RWPE1 (cell line): ENCODE measurements at regions not wholly inside any gene's neighbourhood (a gene's known extent, or its start where the extent isn't known, plus 50 kb on each side); places are given as distances from the start of the nearest gene placed in this dataset.

ENCODE experiments used
- CTCF ChIA-PET: fragments of 350-600 bp; sonication (Branson Sonifier 250); formaldehyde crosslinking; extraction: SDS; loops from one replicate; lab custom pipeline; 2021; lab: Yijun Ruan, JAX
- POLR2A ChIA-PET: fragments of 400-600 bp; formaldehyde crosslinking; extraction: SDS; loops from one replicate; lab custom pipeline; 2020; ENCODE audit warnings: antibody characterized with exemption; ENCODE audit not compliant: low non-redundant PET; lab: Yijun Ruan, JAX
- DNase-seq: peaks from one replicate; pipeline ENCODE4 v3.0.0; 2012; ENCODE audit warnings: low spot score
- H3K27ac ChIP-seq: fragments of 450-650 bp; 2 replicates; pipeline ENCODE4 v1.5.1; 2017
- TF ChIP-seq, protein P1 (sequence below): fragments of 450-650 bp; conservative IDR thresholded peaks from 2 replicates; pipeline ENCODE4 v1.5.1; 2017; ENCODE audit warnings: low read depth, mild to moderate bottlenecking

DNA sequence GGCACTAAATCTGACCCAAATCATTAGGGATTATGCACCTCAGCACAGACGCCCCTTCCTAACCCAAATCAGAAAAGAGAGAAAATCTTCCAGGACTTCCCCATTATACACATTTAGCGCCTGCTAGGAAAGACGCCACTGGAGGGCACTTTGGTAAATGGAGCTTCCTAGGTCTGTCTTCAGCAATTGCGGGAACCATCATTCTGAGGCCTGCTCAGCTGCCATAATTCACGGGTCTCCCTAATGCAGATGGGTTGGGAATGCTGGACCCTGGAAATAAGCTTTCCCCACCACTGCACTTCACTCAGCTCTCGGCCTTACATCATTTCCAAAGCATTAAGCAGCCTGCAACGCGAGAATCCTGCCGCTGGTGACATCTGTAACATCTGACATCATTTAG, 86.2 kb upstream of the OPCML start:
- TF ChIP-seq, protein P1, sequence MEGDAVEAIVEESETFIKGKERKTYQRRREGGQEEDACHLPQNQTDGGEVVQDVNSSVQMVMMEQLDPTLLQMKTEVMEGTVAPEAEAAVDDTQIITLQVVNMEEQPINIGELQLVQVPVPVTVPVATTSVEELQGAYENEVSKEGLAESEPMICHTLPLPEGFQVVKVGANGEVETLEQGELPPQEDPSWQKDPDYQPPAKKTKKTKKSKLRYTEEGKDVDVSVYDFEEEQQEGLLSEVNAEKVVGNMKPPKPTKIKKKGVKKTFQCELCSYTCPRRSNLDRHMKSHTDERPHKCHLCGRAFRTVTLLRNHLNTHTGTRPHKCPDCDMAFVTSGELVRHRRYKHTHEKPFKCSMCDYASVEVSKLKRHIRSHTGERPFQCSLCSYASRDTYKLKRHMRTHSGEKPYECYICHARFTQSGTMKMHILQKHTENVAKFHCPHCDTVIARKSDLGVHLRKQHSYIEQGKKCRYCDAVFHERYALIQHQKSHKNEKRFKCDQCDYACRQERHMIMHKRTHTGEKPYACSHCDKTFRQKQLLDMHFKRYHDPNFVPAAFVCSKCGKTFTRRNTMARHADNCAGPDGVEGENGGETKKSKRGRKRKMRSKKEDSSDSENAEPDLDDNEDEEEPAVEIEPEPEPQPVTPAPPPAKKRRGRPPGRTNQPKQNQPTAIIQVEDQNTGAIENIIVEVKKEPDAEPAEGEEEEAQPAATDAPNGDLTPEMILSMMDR: no peak
- DNase-seq: no peak
- ChIA-PET CTCF (no interaction called here), POLR2A (no interaction called here)
- no peak overlapping the region for H3K27ac ChIP-seq

DNA sequence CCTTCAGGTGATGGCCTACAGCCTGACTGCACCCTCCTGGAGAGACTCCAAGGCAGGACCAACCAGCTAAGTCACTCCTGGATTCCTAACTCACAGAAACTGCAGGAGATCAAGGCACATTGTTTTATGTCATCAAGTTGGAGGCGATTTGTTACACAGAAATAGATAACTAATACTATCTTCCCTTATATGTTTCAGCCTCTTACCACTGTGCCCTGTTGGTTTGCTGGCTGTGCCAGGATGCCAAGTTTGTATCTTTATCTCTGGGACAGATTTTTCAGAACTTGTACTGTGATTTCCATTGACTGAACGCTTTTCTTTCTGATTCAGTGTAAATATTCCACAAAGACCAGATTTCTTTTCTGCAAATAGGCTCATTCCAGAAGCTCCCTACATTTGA, 76.2 kb upstream of the OPCML start:
- ChIA-PET CTCF (no interaction called here), POLR2A (no interaction called here)
- no peak overlapping the region for H3K27ac ChIP-seq
- TF ChIP-seq, protein P1: no peak
- no peak for DNase-seq

DNA sequence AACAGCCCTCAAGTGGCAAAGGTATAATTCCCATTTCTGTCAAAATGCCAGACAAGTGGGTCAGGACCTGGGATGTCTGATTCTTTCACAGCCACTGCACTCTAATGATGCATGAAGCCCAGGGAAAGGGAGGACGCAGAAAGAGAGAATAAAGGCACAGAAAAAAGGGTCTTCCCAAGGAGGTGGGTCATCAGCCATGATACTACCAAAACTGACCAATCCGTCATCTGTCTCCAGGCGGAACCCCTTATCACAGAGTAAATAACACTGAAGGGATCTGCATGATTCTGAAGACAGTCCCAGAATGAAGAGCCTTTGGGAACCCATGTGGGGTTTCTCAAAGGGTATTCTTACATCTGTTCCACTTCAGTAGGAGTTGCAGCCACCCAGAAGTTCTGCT, 73.8 kb upstream of the OPCML start:
- DNase-seq: no peak
- H3K27ac ChIP-seq: no peak overlapping the region
- TF ChIP-seq, protein P1: no peak
- ChIA-PET CTCF (no interaction called here), POLR2A (no interaction called here)

DNA sequence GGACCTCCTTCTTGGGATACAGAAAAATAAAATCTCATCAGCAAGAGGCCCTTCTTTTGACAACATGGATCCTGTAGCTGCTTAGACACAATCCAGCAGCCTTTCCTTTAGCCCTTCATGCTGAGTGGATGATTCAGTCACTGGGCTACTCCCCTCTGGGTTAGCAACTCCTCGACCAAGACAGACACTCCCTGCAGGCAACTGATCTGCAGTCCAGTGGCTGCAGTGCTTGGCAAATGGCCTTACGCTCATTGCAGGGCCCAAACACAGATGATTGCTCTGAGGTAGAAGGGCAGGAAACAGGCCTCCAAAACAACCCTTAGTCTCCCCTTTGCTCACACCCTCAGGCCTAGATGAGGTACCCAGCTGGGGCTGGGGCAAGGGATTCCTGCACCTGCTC, 73.2 kb upstream of the OPCML start:
- ChIA-PET CTCF (no interaction called here), POLR2A (no interaction called here)
- TF ChIP-seq, protein P1: no peak
- no peak for DNase-seq
- H3K27ac ChIP-seq: no peak overlapping the region

DNA sequence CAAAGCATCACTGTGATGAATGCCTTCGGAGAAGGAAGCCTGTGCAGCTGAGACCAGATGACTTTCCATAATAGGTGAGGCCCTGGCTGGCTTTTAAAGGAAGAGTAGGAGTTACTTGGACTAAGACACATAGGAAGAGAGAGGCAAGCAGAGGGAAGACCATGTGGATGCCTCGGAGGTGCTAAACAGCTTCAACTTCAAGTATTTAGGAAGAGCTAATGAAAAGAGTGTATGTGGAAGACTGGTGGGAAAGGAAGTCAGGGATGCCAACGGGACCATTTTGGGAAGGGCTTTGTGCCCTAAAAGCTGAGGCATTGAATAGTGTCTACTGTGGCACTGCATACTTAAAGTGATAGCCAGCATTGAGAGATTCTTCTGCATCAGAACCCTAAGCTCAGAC, 69.3 kb upstream of the OPCML start:
- ChIA-PET POLR2A (no interaction called here), CTCF (no interaction called here)
- TF ChIP-seq, protein P1: no peak
- no peak for DNase-seq
- no peak overlapping the region for H3K27ac ChIP-seq

DNA sequence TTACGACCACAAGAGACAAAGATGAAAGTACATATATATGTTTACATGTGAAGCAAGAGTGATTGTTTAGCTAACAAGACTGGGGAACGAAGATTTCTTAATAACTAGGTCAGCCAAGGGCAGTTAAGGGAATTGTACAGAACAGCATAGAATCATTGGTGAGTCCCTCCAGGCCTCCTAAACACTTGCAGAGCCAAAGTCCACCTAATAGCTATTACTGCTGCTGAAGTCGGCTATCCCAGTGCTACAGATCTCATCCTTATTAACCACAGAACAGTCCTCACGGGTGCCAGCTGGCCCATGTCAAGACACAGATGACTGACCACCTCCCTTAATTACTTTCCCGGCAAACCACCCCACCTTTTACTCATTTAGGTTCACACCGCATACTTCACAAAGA, 68.5 kb upstream of the OPCML start:
- POLR2A ChIA-PET: no interaction called here
- no peak for DNase-seq
- no peak overlapping the region for H3K27ac ChIP-seq
- TF ChIP-seq, protein P1: no peak
- CTCF ChIA-PET: no interaction called here

DNA sequence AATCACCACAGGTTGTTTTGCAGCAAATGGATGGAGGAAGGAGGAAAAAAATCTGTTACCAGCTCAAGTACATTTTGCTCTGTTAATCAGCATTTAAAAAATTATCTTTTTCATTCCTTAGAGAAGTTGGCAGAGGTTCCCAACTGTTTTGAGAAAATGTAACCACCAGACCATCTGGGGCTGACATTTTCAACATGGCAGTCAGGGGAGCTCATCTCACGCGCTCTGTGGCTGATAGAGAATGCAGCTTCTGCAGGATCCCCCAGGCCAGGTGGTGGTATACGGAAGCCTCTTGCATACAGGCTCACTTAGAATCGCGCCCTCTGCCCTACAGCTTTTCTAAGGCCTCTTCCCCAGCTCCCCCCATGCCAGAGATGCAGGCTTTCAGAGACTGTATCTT, 68.0 kb upstream of the OPCML start:
- DNase-seq: no peak
- CTCF ChIA-PET: no interaction called here
- no peak overlapping the region for H3K27ac ChIP-seq
- TF ChIP-seq, protein P1: no peak
- POLR2A ChIA-PET: no interaction called here
